ENCODE measurements at regions not wholly inside any gene's neighbourhood (a gene's known extent, or its start where the extent isn't known, plus 50 kb on each side); places are given as distances from the start of the nearest gene placed in this dataset.

GRCh38 chr9:89780959-89781358 is 176.1 kb downstream of the GADD45G start:
- DNase-seq (ENCODE audit: low read depth), result no peak
- H3K4me3 ChIP-seq (ENCODE audit: control insufficient read depth, low read depth, low read length), result no peak overlapping the region
- TF ChIP-seq CTCF (IDR thresholded peaks at IDR 0.05; ENCODE audit: control insufficient read depth, insufficient read depth, low read depth, low read length, missing control alignments), result no peak

- DNase-seq (ENCODE audit: low read depth), result no peak
- no peak for TF ChIP-seq CTCF (IDR thresholded peaks at IDR 0.05; ENCODE audit: control insufficient read depth, insufficient read depth, low read depth, low read length, missing control alignments)
- no peak overlapping the region for H3K4me3 ChIP-seq (ENCODE audit: control insufficient read depth, low read depth, low read length)
These were observed 177.2 kb downstream of the GADD45G start for GRCh38 chr9:89781838-89782540.

GRCh38 chr9:89786655-89787054 is 181.8 kb downstream of the GADD45G start:
- no peak for DNase-seq (ENCODE audit: low read depth)
- no peak for TF ChIP-seq CTCF (IDR thresholded peaks at IDR 0.05; ENCODE audit: control insufficient read depth, insufficient read depth, low read depth, low read length, missing control alignments)
- no peak overlapping the region for H3K4me3 ChIP-seq (ENCODE audit: control insufficient read depth, low read depth, low read length)

GRCh38 chr9:89787595-89787994 is 182.8 kb downstream of the GADD45G start:
- H3K4me3 ChIP-seq (ENCODE audit: control insufficient read depth, low read depth, low read length), result no peak overlapping the region
- no peak for TF ChIP-seq CTCF (IDR thresholded peaks at IDR 0.05; ENCODE audit: control insufficient read depth, insufficient read depth, low read depth, low read length, missing control alignments)
- no peak for DNase-seq (ENCODE audit: low read depth)

GRCh38 chr9:89788434-89788833 is 183.6 kb downstream of the GADD45G start:
- H3K4me3 ChIP-seq (ENCODE audit: control insufficient read depth, low read depth, low read length), result no peak overlapping the region
- no peak for TF ChIP-seq CTCF (IDR thresholded peaks at IDR 0.05; ENCODE audit: control insufficient read depth, insufficient read depth, low read depth, low read length, missing control alignments)
- no peak for DNase-seq (ENCODE audit: low read depth)

GRCh38 chr9:89789922-89790510 is 185.2 kb downstream of the GADD45G start:
- DNase-seq (ENCODE audit: low read depth), result no peak
- no peak for TF ChIP-seq CTCF (IDR thresholded peaks at IDR 0.05; ENCODE audit: control insufficient read depth, insufficient read depth, low read depth, low read length, missing control alignments)
- no peak overlapping the region for H3K4me3 ChIP-seq (ENCODE audit: control insufficient read depth, low read depth, low read length)
